ENCODE measurements at regions not wholly inside any gene's neighbourhood (a gene's known extent, or its start where the extent isn't known, plus 50 kb on each side); places are given as distances from the start of the nearest gene placed in this dataset.

GRCh38 chr6:105622226-105622625, 219.3 kb upstream of the PREP start:
- WGBS: 74% methylated on average over 3 of the region's 3 CpGs
- no peak for DNase-seq (ENCODE audit: low spot score)
- Histone ChIP-seq H3K9ac (ENCODE audit: low read depth in 1 of 2, low read length in 2 of 2) (no peak overlapping the region), H3K4me1 (ENCODE audit: control insufficient read depth in 4 of 4, insufficient read depth in 4 of 4, low read length in 3 of 4) (no peaks in the 10 kb centered on the region), H3K9me3 (ENCODE audit: control insufficient read depth in 4 of 4, low read length in 3 of 4) (no peaks in the 10 kb centered on the region), H3K27me3 (ENCODE audit: control insufficient read depth in 4 of 4, insufficient read depth in 4 of 4, low read length in 3 of 4) (peaks cover 0 to 3% (median 1%) of the 10 kb centered on the region in 4 donors), H3K36me3 (ENCODE audit: control insufficient read depth in 4 of 4, insufficient read depth in 3 of 4, low read depth in 1 of 4, low read length in 3 of 4) (no peaks in the 10 kb centered on the region), H3K27ac (ENCODE audit: low read depth in 1 of 2, low read length in 2 of 2) (no peak overlapping the region), H3K4me3 (ENCODE audit: low read depth in 1 of 3, low read length in 3 of 3) (no peak overlapping the region)
- TF ChIP-seq FOXA2 (IDR thresholded peaks at IDR 0.05) (no peak), RXRA (IDR thresholded peaks at IDR 0.05) (no peak)

- H3K27ac ChIP-seq (ENCODE audit: low read depth in 1 of 2, low read length in 2 of 2): no peak overlapping the region
- no peaks in the 10 kb centered on the region for H3K9me3 ChIP-seq (ENCODE audit: control insufficient read depth in 4 of 4, low read length in 3 of 4)
- 75% methylated on average over 6 of the region's 6 CpGs for WGBS
- no peak for DNase-seq (ENCODE audit: low spot score)
- H3K27me3 ChIP-seq (ENCODE audit: control insufficient read depth in 4 of 4, insufficient read depth in 4 of 4, low read length in 3 of 4): peaks cover 0 to 3% (median 1%) of the 10 kb centered on the region in 4 donors
- H3K4me3 ChIP-seq (ENCODE audit: low read depth in 1 of 3, low read length in 3 of 3): no peak overlapping the region
- no peaks in the 10 kb centered on the region for H3K4me1 ChIP-seq (ENCODE audit: control insufficient read depth in 4 of 4, insufficient read depth in 4 of 4, low read length in 3 of 4)
- TF ChIP-seq RXRA (IDR thresholded peaks at IDR 0.05): no peak
- no peak for TF ChIP-seq HNF4G (IDR thresholded peaks at IDR 0.05)
- TF ChIP-seq MAX (IDR thresholded peaks at IDR 0.05): no peak
- no peak for TF ChIP-seq ATF3 (IDR thresholded peaks at IDR 0.05)
- no peak for TF ChIP-seq YY1 (IDR thresholded peaks at IDR 0.05)
- no peak for TF ChIP-seq NR2F2 (IDR thresholded peaks at IDR 0.05)
- TF ChIP-seq ZBTB33 (IDR thresholded peaks at IDR 0.05): no peak
- no peak for TF ChIP-seq FOXA2 (IDR thresholded peaks at IDR 0.05)
- TF ChIP-seq TAF1 (conservative IDR thresholded peaks at IDR 0.05): no peak
- no peak for TF ChIP-seq EGR1 (IDR thresholded peaks at IDR 0.05; ENCODE audit: low read depth in 2 of 2)
- TF ChIP-seq HNF4A (conservative IDR thresholded peaks at IDR 0.05): no peak
- no peak for TF ChIP-seq SP1 (IDR thresholded peaks at IDR 0.05)
- no peak for TF ChIP-seq REST (IDR thresholded peaks at IDR 0.05)
- TF ChIP-seq GABPA (IDR thresholded peaks at IDR 0.05 in 1 of 2, conservative IDR thresholded peaks at IDR 0.05 in 1 of 2): no peak
- no peak for TF ChIP-seq FOXA1 (IDR thresholded peaks at IDR 0.05)
- TF ChIP-seq JUND (IDR thresholded peaks at IDR 0.05): no peak
- no peak for TF ChIP-seq CTCF (IDR thresholded peaks at IDR 0.05; ENCODE audit: low read depth, low read length, missing input control)
- no peak for TF ChIP-seq RAD21 (IDR thresholded peaks at IDR 0.05)
- no peak overlapping the region for H3K9ac ChIP-seq (ENCODE audit: low read depth in 1 of 2, low read length in 2 of 2)
- H3K36me3 ChIP-seq (ENCODE audit: control insufficient read depth in 4 of 4, insufficient read depth in 3 of 4, low read depth in 1 of 4, low read length in 3 of 4): no peaks in the 10 kb centered on the region
Observed at GRCh38 chr6:105621564-105622175, 218.8 kb upstream of the PREP start.
